Femur (tissue), 1 donor: ENCODE measurements at regions not wholly inside any gene's neighbourhood (a gene's known extent, or its start where the extent isn't known, plus 50 kb on each side); places are given as distances from the start of the nearest gene placed in this dataset.

Experiments used
- DNase-seq: peaks from one replicate; pipeline ENCODE4 v3.0.0-alpha.2; 2017

DNA sequence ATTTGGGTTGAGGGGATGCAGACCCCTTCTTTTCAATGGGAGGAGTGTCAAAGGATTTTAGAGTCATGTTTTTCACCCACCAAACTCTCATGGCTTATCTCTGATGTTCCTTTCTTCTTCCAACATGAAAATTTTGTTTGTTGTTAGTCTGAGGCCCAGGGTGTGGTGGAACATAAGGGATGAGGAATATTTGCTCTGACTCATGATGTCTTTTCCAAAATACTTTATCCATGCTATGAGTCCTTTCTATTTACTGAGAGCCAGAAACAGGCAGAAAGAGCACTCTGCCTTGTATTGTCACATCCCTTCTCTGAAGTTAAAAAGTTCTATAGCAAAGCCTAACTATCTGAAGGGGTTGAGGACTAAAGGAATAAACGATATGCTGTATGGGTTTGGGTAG, 61.6 kb upstream of the GYPA start:
- DNase-seq = no peak

DNA sequence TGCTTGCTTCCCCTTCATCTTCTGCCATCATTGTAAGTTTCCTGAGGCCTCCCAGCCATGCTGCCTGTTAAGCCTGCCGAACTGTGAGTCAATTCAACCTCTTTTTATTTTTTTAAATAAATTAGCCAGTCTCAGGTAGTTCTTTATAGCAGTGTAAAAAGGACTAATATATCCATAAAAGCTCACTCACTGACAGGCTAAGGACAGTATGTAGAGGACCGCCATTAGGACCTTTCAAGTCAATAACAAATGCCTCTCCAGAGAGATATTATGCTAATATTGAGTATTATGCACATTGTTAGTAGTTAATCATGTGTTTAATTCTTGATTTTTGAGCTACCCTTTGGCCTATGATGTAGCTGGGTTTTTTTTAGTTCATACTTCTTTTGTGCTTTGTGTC, 62.6 kb upstream of the GYPA start:
- DNase-seq = no peak

DNA sequence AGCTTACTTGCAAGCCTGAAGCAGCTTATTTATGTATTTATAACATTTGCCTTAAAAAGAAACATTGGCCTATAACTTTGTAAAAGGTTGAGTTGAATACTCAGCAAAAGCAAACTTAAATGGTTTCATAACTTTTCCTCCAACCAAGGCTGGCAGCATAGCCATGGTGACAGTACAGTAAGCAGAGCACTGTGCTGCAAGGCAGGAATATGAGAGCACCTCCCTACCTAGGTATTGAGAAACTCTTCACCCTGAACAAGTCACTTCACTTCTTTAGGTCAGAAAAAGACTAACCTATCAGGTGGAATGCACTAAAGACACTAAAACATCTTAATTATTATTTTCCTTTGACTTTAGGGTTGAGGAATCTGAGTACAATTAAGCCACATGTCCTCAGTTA, 63.9 kb upstream of the GYPA start:
- DNase-seq = no peak

DNA sequence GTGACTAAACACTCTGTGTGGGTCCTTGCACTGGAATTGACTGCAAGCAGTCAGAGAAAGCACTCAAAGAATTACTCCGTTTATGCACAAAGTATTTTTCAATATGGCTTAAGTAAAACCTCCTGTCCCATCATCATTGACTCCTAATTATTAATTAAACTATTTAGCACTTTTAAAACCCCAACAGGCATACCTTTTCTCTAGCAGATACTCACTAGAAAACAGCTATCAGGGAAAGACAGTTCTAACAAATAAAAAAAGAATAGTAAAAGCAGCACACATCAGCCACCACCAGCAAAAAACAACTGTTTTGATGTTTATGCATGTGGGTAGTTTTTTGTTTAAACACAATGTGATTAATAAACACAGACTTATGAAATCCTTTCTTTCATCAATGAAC, 66.2 kb upstream of the GYPA start:
- no peak for DNase-seq

DNA sequence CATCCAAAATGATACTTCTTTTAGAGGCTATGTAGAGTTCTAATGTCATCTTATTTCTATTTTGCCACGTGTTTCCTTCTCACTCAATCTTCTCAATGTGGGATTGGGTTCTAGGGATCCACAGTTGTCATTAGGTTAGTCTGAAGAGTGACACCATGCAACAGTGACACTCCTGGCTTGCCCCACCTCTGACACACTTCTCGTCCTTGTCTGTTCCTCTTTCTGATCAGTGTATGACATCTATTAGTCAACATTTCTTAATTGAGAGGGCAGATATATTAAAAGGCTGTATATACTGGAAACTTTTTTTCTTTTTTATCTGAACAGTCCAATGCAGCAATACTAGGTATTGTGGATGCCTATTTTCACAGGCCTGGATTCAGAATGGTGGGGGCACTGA, 67.6 kb upstream of the GYPA start:
- DNase-seq = no peak

DNA sequence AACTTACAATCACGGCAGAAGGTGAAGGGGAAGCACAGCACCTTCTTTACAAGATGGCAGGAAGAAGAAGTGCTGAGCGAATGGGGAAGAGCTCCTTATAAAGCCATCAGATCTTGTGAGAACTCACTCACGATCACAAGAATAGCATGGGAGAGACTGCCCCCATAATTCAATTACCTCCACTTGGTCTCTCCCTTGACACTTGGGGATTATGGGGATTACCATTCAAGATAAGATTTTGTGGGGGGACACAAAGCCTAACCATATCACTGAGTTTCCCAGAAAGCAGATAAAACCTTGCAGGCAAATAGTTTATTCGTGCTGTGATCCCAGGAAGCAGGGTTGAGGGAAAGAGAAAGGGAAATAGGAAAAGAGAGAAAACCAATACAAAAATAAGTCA, 69.0 kb upstream of the GYPA start:
- no peak for DNase-seq

DNA sequence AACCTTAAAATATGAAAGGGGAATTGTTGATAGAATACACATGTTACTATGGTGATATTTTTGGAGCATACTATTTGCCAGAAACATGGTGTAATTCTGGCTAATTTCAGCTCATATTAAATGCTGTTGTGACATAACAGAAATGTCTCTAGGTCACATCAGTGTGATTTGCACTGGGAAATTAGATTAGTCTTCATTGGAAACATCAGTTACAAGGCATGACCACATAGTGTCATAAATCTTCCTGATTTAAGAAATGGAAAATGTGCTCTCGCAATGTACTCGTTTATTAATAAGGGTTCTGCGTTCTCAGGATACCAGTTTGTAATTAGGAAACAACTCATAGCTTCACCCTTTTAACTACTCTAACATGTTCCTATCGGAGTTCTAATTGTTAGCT, 72.9 kb upstream of the GYPA start:
- no peak for DNase-seq

DNA sequence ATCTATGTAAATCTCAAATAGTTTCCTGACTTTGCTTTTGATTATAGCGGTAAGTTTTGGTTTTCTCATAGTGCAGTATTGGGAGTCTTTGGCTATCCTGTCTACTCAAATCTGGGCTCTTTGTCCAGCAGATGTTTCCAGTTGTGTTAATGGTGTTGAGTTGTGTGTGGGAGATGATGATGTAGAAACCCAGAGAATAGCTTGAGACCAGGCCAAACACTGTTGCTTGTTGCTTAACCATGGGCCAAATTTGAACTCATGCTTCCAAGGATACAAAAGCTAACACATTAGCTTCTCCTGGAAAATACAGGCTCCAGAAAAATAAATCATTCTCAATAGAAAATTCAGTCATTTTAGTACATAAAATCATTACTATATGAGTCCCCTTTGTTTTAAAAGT, 82.6 kb upstream of the GYPA start:
- peak; percentile 38 for DNase-seq

DNA sequence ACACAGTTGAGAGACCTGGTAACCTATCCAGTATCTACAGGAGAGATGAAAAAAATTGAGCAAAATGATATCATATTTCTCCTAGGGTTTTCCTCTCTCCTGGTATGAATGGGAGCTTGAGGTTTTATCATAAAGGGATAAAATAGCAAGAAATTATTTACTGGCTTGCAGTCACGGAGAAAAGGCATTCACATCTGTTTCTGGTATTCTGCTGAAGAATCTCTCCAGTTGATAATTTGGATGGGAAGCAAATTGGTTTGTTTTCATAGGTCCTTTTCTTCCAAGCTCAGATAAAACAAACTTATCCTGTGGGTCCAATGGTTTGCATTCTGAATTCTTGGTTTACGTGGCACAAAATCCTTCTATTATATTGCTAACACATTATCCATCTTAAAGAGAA, 83.1 kb upstream of the GYPA start:
- no peak for DNase-seq

DNA sequence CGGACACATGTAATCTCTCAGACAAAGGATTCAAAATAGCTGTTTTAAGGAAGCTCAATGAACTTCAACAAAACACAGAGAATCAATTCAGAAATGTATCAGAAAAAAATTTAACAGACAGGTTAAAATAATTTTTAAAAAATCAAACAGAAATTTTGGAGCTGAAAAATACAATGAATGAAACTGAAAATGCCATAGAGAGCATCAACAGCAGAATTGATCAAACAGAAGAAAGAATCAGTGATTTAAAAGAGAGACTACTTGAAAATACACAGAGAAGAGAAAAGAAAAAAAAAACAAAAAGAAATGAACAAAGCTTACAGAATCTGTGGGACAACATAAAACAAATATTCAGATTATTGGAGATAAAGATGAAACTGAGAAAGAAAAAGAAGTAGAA, 118.8 kb upstream of the GYPA start:
- DNase-seq = no peak

DNA sequence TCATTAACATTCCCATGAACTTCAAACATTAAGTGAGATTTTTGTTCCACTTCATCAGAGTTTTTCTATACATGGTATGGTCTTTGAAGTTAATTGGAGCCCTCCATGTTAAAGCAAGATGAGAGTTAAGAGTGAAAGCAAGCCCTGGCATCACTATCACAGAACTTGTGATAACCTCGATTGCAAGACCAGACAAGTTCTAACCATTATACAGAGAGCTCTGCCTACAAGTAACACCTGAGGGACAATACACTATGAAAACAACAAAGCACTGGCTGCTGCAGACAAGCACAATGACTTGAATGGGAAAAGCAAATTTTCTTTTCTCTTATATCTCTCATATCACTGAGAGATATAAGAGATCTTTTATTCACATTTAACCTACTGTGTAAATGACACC, 126.6 kb upstream of the GYPA start:
- no peak for DNase-seq

DNA sequence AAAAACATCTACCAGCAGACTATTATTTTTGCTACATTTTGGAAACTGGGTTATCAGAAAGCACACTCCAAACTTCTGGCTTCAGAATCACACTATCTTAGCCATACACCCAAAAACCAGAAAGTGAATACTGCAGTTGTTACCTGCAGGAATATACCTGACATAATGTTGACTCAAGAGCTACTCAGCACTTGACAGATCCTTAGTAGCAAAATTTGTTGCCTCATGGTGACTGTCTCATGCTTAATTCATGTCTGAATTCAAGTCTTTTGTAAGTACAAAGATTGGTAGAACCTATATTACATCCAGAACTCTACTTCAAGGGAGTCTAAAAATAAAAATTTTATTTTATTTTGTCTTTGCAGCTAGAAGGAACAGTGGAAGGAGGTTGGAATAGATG, 140.2 kb upstream of the GYPA start:
- DNase-seq = no peak

DNA sequence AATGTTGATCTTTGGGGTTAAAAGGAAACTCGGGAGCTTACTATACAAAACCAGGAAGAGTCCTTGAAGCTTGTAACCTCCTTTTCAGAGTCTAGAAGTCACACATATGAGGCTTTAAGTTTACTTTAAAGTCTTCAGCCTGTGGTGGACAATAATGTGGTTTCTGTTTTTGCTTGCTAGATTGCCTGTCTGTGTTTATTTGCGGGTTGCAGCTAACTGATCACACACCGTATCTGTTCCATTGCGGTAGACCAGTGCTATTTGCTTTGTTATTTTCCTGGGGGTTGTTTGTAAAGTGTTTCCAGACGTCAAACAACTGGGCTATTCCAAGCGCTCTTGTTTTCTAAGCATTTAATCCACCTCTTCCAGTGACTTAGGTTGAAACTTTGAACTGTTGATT, 143.0 kb upstream of the GYPA start:
- DNase-seq = no peak

DNA sequence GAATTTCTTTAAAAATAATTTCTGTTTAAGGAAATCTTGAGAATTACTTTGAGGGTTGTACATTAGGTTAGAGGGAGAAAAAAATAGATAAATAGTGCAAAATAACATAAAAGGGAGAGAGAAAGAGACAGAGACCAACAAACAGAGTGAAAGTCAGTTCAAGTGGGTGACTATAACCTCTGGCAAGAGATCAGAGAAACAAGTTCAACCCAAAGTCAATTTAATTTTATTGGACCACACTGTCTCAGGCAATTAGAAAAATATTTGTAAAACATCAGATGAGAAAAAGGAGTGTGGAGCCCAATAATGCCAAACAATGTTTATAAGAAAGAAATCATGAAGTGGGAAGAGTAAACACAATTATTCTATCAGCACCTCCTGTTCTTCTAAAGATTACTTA, 143.5 kb upstream of the GYPA start:
- DNase-seq = no peak

DNA sequence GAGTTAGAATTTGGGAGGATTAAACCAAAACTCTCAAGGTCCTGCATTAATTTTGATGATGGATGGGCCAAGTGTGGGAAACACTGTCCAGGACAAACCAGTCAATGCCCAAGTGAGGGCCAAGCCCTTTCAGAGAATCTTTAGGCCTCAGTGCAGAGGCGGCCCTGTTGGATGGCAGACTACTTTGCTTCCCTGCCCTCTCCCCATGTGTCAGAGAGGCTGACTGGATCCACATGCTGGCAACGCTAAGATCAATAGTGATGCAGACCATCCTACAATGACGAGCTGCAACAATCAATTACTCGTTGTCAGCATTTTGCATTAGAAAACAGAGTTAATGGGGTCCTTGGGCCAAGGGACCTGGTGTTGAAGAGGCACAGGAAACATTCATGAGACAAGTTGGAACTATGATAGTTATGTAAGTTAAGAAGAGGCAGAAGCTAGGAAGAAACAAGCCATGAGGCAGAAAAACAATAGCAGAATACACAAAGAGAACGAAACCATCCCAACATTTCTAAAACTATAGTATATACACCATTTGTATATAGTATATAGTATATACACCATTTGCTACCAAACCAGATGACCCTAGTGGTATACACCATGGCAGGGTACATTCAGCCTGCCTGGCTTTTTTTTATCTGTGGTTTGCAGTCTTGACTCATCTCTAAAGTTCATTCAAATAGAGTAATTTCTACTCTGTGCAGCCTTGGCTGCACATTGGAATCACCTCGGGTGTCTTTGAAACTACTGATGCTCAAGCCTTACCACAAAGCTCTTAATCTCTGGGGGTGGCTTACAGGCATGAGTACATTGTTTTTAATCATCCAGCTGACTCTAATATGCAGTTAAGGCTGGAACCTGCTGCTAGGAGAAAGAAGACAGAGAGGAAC, 147.7 kb upstream of the GYPA start:
- DNase-seq = no peak

DNA sequence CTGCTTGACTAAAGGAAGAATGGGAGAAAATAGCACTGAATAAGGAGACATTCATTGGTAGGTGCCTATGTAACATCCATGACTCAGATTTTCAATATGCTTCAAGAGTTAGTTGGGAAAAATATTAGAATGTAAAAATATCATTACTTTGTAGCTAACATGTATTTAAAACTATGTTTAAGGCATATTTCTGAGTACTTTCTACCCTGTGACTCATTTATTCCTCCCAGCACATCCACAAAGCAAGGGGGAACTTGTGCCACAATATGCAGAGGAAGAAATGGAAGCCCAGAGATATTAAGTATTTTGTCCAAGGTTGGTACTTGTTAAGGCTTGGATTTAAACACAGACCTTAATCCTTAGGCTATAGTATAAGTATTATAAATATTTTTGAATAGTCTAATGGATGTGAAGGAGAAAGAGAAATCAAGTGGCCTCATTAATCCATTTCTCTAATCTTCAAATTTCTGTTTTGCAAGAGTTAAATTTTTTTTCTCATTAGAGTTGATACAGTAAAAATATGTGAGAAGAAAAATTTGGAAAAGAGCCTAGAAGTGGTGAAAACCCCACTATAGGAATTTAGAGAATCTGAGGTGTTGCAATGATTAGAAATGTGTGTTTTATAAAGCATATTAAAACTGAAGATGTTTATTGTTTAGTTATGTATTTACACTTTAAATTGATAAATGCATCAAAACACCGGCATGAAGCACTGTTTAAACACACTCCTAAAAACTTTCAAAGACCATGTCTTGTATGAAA, 149.3 kb upstream of the GYPA start:
- no peak for DNase-seq

DNA sequence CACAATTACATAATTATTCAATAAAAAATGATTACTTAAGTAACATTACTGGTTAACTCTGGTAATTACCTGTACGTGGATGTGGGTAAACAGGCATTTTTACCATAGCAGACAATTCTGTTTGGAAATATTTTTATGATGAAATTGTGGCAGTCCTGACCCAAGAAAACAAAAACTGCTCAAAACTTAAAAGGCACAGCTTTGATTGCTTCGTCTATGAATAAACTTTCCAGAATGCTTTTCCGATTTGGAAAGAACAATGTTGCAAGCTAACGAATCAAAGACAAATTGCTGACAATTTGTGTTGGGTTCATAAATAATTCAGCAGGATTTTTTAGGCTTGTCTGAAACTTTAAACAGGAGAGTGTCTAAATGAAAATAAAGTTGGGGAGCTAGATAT, 150.6 kb upstream of the GYPA start:
- no peak for DNase-seq

DNA sequence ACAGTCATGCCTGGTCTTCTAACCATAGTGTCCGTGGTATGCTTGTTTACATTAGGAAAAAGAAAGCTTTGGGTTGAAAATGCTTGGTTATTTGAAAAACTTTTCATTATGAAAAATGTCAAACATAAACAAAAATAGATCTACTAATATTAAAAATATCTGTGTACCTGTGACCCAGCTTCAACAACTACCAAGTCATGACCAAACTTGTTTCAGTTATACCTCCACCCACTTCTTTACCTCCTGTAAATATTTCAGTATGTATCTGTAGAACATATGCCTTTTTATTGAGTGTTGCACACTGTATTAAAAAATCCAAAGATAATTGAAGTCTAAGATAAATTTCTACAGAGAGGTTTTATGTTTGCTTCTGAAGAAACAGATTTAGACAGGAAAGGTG, 153.7 kb upstream of the GYPA start:
- no peak for DNase-seq

DNA sequence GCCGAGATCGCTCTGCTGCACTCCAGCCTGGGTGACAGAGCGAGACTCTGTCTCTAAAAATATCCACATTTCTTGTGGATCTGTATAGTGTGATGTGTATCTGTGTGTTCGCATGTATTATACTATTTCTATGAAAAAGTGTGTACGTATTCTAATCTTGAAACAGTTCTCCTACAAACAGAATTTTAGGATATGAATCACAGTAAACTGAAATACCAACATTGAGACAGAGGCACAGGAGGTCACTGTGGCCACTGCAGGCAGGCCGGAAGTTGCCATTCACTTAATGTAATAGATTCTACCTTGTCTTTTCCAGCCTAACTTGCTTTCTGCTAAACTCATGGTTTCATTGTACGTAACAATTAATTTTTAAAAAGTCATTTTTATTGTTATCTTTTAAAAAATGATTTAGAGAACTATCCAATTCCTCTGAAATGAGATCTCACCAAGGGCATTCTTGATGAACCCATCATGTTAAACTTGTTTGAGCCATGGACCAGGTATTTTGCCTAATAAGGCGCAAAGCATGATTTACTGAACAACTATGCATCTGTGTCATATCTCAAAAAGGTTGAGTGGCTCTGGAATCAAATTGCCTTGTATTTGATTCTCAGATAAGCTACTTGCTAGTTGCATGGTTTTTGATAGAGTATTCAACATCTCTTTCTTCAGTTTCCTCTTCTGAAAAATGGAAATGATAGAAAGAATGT, 154.9 kb upstream of the GYPA start:
- DNase-seq = no peak

DNA sequence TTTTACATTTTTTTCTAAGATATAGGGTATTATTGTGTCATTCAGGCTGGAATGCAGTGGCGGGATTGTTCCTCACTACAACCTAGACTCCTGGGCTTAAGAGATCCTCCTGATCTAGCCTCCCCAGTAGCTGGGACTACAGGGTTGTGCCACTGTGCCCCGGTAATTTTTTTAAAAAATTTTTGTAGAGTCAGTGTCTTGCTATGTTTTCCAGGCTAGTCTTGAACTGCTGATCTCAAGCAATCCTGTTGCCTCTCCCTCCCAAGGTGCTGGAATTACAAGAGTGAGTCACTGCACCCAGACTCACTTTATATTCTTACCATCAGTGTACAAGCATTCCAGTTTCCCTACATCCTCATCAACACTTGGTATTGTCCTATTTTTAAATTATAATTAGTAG, 156.4 kb upstream of the GYPA start:
- DNase-seq = no peak

DNA sequence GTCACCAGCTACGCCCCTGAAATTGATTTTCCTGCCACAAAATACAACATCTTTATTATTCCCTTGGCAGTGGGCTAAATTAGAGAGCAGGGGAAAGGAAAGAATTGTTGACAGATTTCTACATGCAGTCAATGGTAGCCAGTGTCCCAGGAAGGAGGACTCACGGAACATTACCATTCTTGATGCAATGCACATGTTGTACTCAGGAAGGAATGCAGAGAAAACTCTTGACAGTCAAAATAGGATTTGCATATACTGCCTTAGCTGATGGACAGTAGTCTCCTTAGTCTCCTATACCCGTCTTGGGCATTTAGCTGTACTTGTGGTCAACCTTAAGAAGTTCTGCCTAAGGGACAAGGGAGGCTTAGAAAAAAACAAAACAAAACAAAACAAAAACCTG, 158.0 kb upstream of the GYPA start:
- no peak for DNase-seq

DNA sequence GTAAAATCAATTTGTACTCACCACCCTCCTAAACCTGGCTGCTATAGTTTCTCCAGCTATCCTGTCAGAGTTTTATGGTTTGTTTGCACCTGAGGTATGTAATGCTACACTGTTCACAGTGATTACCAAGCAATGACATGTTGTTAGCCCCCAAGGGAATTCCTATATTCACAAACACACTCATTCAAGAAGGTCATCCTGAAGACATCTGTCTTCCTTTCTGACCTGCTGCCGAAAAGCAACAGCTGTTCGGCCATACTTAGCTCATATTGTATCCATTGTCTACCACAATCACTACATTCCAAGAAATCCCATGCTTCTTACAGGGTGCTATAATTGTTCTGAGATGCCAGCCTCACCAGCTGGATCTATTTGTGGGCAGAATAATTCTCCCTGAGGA, 160.1 kb upstream of the GYPA start:
- DNase-seq = no peak

DNA sequence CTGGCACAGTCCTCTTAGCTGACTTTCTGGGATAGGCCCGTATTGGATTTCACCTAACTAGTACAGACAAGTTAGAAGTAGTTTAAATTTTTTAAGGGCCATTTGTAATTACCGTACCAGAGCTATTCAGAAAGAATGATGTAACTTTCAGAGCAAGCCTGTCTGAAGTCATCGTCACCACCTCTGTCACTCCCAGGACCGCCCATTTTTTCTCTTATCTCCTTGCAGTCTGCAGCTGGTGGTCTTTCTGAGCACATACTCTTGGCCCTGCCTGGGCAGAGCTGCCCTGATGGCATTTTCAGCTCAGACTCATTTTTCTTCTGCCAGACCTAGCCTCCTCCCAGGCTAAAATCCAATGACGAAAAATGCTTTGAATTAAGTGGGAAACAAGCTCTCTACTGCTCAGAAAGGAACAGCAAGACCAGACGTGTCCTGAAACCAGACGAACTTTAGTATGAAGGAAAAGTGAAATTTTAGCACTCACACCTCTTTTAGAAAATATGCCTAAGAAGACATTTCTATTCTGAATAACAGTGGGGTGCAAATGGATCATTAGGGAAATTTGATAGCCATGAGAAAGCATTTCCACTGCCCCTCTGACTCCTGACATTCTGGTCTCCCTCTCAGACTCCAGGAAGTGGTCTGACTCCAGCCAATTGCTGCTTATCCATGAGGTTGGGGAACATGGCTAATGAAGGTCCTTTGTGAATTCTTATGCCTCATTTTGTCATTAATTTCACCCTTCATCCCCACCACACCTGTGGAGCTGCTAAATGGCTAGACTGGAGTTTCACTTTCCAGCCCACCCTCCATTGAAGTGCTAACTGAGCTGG, 162.4 kb upstream of the GYPA start:
- no peak for DNase-seq
